T-helper 1 cell treated with Interleukin-12 subunit alpha and Interleukin-12 subunit beta and Interleukin-4 antibody, amounts not matched to agents 30 μg/mL and 1 μg/mL, for 36 hours (primary cell): ENCODE measurements at regions not wholly inside any gene's neighbourhood (a gene's known extent, or its start where the extent isn't known, plus 50 kb on each side); places are given as distances from the start of the nearest gene placed in this dataset.

Source experiments
- H3K27ac Mint-ChIP-seq: one replicate; pipeline ENCODE4 v1.8.0; 2021; ENCODE audit warnings: mild to moderate bottlenecking, mixed read lengths
- H3K27me3 Mint-ChIP-seq: one replicate; pipeline ENCODE4 v1.8.0; 2021; ENCODE audit warnings: low read depth, mixed read lengths
- H3K36me3 Mint-ChIP-seq: one replicate; pipeline ENCODE4 v1.8.0; 2021; ENCODE audit warnings: low read depth, mixed read lengths
- H3K4me1 Mint-ChIP-seq: one replicate; pipeline ENCODE4 v1.8.0; 2021; ENCODE audit warnings: low read depth, mixed read lengths
- H3K4me3 Mint-ChIP-seq: one replicate; pipeline ENCODE4 v1.8.0; 2021; ENCODE audit warnings: mild to moderate bottlenecking, moderate library complexity, mixed read lengths
- H3K9me3 Mint-ChIP-seq: one replicate; pipeline ENCODE4 v1.8.0; 2021; ENCODE audit warnings: mixed read lengths

DNA sequence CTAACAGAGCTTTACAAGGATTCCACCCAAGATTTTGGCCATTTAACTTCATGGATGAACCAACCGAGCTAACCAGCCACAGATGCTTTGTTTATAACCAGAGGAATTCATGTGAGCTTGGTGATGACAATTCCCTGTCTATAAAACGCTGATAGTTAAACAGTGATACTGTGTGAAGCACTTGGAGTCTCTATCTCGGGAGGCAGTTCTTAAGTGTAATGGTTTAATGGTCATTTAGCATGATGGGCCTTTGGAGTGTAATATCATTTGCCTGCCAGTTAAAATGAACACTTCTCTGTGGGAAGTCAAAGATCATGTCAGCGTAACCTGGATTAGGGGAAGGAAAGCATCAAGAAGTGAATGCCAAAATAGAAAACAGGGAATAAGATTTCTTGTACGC is 368.6 kb upstream of the THRB start:
- Mint-ChIP-seq H3K27ac (no peak overlapping the region), H3K36me3 (no peaks in the 10 kb centered on the region), H3K9me3 (peaks cover 4% of the 10 kb centered on the region), H3K4me3 (no peak overlapping the region), H3K27me3 (no peaks in the 10 kb centered on the region), H3K4me1 (no peaks in the 10 kb centered on the region)

DNA sequence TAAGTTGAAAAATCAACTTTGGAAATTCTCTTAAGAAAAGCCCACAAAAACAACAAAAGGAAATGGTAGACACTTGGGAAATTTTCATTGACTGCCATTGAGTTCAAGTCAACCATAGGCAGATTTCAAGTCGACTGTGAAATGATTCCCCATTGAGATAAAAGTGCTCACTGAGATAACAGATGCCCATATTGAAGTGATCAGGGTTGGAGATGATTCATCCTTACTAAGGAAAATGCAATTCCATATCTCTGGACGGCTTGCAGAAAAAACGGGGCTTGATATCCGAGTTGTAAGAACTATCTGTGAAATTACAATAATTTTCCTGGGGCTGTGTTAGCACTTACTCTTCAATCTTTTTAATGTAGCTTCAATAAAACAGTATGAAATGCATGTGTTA is 373.1 kb upstream of the THRB start:
- no peaks in the 10 kb centered on the region for H3K4me1 Mint-ChIP-seq

DNA sequence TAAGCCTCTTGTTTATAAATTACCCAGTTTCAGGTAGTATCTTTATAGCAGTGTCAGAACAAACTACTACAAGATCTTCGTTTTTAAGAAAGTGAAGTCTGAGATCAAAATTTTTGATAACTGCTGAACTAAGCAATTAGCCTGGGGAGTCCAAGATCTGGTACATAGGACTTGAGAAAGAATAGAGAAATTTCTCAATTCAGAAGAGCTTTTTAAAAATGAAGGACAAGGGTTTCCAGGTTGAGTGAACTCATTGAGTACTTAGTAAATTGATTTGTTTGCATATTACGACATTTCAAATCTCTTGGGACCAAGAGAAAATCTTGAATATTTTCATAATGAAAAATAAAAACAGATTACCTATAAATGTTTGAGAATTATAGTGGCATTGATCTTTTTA is 386.6 kb upstream of the THRB start:
- Mint-ChIP-seq H3K27me3 (no peaks in the 10 kb centered on the region), H3K9me3 (no peaks in the 10 kb centered on the region), H3K4me1 (no peaks in the 10 kb centered on the region), H3K4me3 (no peak overlapping the region), H3K36me3 (no peaks in the 10 kb centered on the region), H3K27ac (no peak overlapping the region)

More for the DNA sequence above, 373.1 kb upstream of the THRB start:
- H3K36me3 Mint-ChIP-seq: no peaks in the 10 kb centered on the region
- H3K4me3 Mint-ChIP-seq: no peak overlapping the region
- H3K27me3 Mint-ChIP-seq: no peaks in the 10 kb centered on the region
- no peak overlapping the region for H3K27ac Mint-ChIP-seq
- H3K9me3 Mint-ChIP-seq: peaks cover 4% of the 10 kb centered on the region

DNA sequence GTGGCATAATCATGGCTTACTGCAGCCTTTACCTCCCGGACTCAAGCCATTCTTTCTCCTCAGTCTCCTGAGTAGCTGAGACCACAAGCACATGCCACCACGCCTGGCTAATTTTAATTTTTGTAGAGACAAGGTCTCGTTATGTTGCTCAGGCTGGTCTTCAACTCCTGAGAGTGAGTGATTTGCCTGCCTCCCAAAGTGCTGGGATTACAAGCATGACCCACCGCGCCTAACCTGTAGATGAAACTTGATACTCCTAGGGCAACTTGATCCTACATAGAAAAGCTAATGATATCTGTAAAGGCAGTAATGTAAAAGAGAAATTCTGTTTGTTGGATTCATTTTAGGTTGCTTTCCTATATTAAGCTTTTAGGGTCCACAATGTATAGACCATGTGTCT is 391.9 kb upstream of the THRB start:
- Mint-ChIP-seq H3K4me1 (no peaks in the 10 kb centered on the region), H3K9me3 (no peaks in the 10 kb centered on the region), H3K27me3 (no peaks in the 10 kb centered on the region), H3K4me3 (no peak overlapping the region), H3K27ac (no peak overlapping the region), H3K36me3 (no peaks in the 10 kb centered on the region)

DNA sequence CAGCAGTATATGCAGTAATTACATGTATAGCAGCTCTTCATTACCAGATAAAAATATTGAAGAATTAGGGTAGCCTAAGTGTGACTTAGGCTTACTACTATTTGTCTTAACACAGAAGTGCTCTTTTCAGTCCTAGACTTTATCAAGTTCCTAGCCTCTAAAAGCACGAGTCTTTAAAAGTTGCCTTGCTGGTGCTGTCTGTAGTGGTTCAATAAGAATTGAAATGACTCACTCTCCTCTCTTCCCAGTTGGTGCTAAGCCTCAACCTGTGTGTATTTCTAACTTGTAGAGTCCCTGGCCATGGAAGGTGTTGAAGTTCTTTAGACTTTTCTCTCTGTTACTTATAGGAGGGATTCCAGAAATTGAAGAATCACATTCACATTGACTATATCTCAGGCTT is 395.4 kb upstream of the THRB start:
- no peak overlapping the region for H3K4me3 Mint-ChIP-seq
- H3K27ac Mint-ChIP-seq: no peak overlapping the region
- peaks cover 11% of the 10 kb centered on the region for H3K9me3 Mint-ChIP-seq
- H3K27me3 Mint-ChIP-seq: no peaks in the 10 kb centered on the region
- H3K36me3 Mint-ChIP-seq: no peaks in the 10 kb centered on the region
- no peaks in the 10 kb centered on the region for H3K4me1 Mint-ChIP-seq

DNA sequence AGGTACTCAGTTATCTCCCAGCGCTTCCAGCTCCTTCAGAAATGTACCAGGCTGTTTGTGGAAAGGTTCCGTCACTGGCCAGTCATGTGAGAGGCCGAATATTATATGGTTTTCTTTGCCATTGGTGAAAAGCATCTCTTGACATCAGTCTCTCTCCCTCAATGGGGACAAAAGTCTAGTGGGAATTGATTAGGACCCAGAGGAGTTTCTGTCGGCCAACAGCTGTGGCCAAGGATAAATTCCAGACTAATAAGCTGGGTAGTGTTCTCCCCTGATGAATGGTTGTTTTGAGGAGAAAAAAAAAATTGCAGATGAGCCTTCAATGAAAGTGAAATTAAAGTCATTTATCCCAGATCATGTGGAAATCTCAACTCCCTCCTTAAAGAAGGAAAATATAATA is 404.7 kb upstream of the THRB start:
- Mint-ChIP-seq H3K9me3 (peaks cover 14% of the 10 kb centered on the region), H3K27ac (no peak overlapping the region), H3K36me3 (no peaks in the 10 kb centered on the region), H3K27me3 (no peaks in the 10 kb centered on the region), H3K4me3 (no peak overlapping the region), H3K4me1 (no peaks in the 10 kb centered on the region)

DNA sequence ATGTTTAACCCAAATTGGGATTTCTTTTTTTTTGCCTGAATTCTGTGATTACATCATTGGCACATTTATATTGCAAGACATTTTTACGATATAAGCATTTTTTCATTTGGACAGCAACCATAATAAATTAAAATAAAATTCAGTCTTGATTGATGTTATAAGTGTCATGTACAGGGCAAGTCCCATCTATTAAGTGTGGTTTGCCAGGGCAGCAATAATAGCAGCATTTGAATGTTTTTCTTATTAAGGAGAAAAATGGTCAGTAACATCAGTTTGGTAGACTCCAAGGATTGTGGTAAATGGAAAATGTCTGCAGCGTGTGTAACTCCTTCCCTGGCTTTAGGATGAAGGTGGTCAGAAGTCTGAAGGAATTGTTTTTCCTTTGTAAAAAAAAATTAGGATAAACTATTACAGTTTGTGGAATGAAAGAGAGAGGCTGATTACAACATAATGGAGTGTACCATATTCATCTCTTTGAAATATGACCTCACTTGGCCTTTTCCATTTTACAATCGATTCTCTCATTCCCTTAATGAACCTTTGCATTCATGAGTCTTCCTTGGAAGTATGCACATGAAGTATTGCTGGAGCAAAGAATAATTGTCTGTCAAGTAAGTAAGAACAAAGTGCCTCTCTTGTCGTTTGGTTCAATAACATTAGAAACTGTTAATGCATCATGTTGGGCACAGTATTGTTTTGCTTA is 405.4 kb upstream of the THRB start:
- H3K4me3 Mint-ChIP-seq: no peak overlapping the region
- H3K9me3 Mint-ChIP-seq: peaks cover 10% of the 10 kb centered on the region
- H3K4me1 Mint-ChIP-seq: no peaks in the 10 kb centered on the region
- H3K27me3 Mint-ChIP-seq: no peaks in the 10 kb centered on the region
- H3K36me3 Mint-ChIP-seq: no peaks in the 10 kb centered on the region
- no peak overlapping the region for H3K27ac Mint-ChIP-seq

DNA sequence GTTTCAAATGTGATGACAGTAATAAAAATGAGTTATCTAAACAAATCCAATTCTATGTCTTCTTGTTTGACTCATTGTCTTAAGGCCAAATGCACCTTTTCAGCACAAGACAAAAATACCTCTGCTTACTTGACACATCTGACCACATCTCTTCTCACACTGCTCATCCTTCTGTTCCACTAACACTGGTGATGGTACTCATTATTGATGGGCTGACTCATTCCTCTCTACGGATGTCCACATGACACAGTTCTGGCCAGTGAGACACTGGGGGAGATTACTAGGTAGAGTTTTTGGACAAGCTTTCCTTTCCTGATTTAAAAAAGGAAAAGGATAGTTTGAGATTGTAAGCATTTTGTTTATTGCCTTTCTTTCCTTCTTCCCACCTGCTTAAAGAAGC is 410.6 kb upstream of the THRB start:
- no peak overlapping the region for H3K4me3 Mint-ChIP-seq
- H3K36me3 Mint-ChIP-seq: no peaks in the 10 kb centered on the region
- H3K9me3 Mint-ChIP-seq: peaks cover 14% of the 10 kb centered on the region
- H3K27me3 Mint-ChIP-seq: no peaks in the 10 kb centered on the region
- no peaks in the 10 kb centered on the region for H3K4me1 Mint-ChIP-seq
- H3K27ac Mint-ChIP-seq: no peak overlapping the region

DNA sequence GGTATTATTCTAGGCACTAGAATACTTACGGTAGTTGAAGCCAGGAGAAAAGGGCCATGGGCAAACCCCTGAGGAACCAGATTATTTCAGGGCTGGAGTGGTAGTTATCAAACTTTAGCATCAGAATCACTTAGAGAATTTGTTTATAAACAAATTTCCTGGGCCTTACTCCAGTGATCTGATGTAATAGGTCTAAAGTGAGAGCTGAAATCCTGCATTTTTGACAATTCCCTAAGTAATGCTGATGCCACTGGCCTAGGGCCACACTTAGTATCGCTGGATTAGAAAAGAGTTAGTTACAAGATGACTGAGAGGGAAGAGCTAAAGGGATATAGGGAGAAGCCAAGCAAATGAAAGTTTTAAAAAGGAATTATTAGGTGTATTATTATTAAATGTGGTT is 412.5 kb upstream of the THRB start:
- H3K27me3 Mint-ChIP-seq: no peaks in the 10 kb centered on the region
- no peaks in the 10 kb centered on the region for H3K4me1 Mint-ChIP-seq
- no peak overlapping the region for H3K4me3 Mint-ChIP-seq
- H3K36me3 Mint-ChIP-seq: no peaks in the 10 kb centered on the region
- H3K9me3 Mint-ChIP-seq: peaks cover 13% of the 10 kb centered on the region
- no peak overlapping the region for H3K27ac Mint-ChIP-seq

DNA sequence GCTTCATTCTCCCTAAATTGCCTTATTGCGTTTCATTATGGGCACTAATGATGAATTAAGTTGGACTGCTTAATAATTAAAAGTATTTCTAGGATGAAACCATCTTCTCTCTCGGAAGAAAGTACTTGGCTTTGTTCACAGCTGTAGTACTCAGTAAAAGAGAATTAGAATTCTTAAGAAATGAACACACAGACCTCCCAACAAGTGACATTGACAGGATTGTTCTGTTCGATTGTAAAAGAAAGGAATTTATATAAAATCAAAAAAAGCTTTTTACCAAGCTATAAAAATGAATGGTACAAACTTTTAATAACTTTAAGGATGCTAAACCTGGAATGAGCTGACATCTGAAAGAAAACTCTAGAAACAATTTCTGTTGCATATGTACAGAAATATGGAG is 416.4 kb upstream of the THRB start:
- H3K27me3 Mint-ChIP-seq: no peaks in the 10 kb centered on the region
- no peak overlapping the region for H3K27ac Mint-ChIP-seq
- no peaks in the 10 kb centered on the region for H3K36me3 Mint-ChIP-seq
- H3K4me3 Mint-ChIP-seq: no peak overlapping the region
- H3K4me1 Mint-ChIP-seq: no peaks in the 10 kb centered on the region
- H3K9me3 Mint-ChIP-seq: peaks cover 7% of the 10 kb centered on the region

DNA sequence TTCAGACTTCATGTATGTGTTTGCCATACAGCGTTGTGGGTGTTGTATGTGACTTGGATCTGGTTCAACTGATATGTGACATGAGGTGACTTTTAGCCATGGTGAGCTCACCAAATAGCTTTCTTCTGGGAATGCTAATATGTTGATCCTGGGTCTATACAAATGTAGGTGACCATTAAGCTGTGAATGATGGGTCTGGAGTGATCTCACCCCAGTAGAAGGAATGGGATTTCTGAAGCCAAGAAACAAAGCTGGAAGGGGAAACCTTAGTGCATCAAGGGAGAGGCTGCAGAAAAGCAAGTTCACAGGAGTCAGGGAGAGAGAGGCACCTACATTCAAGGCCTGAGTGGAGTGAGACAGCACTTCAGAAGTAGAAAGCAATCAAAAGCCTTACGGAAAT is 421.0 kb upstream of the THRB start:
- H3K4me3 Mint-ChIP-seq: no peak overlapping the region
- H3K9me3 Mint-ChIP-seq: peaks cover 4% of the 10 kb centered on the region
- no peaks in the 10 kb centered on the region for H3K27me3 Mint-ChIP-seq
- no peaks in the 10 kb centered on the region for H3K36me3 Mint-ChIP-seq
- H3K4me1 Mint-ChIP-seq: no peaks in the 10 kb centered on the region
- H3K27ac Mint-ChIP-seq: no peak overlapping the region

DNA sequence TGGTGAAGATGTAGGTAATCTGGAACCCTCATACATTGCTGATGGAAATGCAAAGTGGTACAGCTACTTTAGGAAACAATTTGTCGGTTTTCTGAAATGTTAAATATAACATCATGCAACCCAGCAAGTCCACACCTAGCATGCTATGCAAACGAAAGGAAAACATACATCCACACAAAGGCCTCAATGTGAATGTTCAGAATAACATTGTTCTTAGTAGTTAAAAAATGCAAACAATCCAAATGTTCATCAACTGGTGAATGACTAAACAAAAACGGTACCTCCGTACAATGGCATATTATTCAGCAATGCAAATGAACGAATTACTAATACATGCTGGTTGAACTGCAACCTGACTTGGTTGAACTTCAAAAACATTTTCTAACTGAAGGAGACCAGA is 423.3 kb upstream of the THRB start:
- Mint-ChIP-seq H3K4me3 (no peak overlapping the region), H3K9me3 (peaks cover 4% of the 10 kb centered on the region), H3K36me3 (no peaks in the 10 kb centered on the region), H3K27ac (no peak overlapping the region), H3K27me3 (no peaks in the 10 kb centered on the region), H3K4me1 (no peaks in the 10 kb centered on the region)

DNA sequence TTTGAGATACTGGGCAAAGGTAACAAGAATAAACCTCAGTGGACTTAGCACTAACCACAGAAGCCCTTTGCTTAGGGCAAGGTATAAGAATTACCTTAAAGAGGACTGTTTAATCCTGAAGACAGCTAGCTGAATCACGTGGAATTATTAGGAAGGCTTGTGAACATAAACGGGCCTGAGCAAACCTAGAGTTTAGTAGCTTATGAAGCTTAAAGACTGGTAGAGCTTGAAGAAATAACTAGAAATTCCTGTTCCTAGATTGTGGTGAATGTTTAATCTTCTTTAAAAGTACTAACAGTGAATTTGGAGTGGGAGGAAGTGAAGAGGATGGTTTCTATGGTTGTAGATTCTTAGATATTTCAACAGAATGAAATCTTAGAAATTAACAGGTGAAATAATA is 428.9 kb upstream of the THRB start:
- no peaks in the 10 kb centered on the region for H3K9me3 Mint-ChIP-seq
- H3K4me1 Mint-ChIP-seq: no peaks in the 10 kb centered on the region

DNA sequence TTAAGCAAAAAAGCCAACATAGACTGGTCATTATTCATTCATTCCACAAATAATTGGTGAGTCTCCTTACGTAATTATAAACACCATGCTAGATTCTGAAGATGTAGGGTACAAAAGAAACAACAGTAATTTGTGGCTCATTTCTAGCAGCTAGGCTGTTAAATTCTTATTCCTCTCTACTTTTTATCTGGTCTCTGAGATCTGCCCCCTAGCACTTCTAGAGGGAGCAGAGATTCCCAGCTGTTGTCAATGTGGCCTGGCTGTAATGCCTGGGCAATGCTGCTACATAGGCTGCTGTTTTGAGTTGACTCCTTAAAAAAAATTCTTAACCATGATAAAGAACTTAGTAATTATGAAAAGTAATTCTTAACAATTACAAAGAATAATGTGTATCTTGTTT is 434.9 kb upstream of the THRB start:
- Mint-ChIP-seq H3K36me3 (no peaks in the 10 kb centered on the region), H3K4me1 (no peaks in the 10 kb centered on the region), H3K9me3 (no peaks in the 10 kb centered on the region), H3K4me3 (no peak overlapping the region), H3K27me3 (no peaks in the 10 kb centered on the region), H3K27ac (no peak overlapping the region)

More for the DNA sequence above, 428.9 kb upstream of the THRB start:
- H3K36me3 Mint-ChIP-seq: no peaks in the 10 kb centered on the region
- H3K27me3 Mint-ChIP-seq: no peaks in the 10 kb centered on the region
- H3K27ac Mint-ChIP-seq: no peak overlapping the region
- H3K4me3 Mint-ChIP-seq: no peak overlapping the region

DNA sequence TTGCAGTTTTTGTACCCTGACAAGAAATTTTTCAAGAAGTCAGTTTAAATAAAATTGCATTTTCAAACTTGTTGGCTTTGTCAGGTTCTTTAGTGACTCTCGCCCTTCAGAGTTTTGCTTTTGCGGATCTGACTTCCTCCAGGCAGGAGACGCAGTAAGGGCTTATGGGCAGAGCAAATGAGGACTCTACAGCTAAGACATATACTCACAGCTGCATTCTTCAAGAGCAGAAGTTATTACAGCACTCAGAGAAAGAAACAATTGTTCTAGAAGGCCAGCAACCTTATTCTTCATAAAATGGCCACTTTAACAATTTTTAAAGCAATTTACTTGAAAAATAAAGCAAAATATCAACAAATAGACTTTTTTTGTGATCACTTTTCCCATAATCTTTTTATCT is 438.8 kb upstream of the THRB start:
- H3K36me3 Mint-ChIP-seq: no peaks in the 10 kb centered on the region
- no peaks in the 10 kb centered on the region for H3K4me1 Mint-ChIP-seq
- no peak overlapping the region for H3K27ac Mint-ChIP-seq
- no peaks in the 10 kb centered on the region for H3K9me3 Mint-ChIP-seq
- H3K27me3 Mint-ChIP-seq: no peaks in the 10 kb centered on the region
- no peak overlapping the region for H3K4me3 Mint-ChIP-seq

DNA sequence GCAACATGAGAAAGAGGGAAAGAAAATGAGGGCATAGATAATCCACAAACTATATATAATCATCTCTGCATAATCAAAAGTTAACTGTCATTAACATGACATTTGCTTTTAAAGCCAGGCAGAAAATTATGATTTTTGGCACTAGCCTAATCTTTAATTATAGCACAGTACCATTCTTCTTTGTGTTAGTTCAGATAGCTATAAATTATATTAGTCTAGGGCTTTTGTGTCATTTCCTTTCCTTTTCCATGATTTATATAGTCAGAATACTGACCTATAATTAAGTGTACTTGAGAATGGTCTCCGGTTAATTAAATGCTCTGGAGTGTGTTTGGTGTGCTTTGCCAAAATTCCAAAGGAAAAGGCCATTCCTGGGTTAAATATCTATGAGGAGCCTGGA is 441.9 kb upstream of the THRB start:
- H3K4me1 Mint-ChIP-seq: no peaks in the 10 kb centered on the region
- no peaks in the 10 kb centered on the region for H3K9me3 Mint-ChIP-seq
- H3K27ac Mint-ChIP-seq: no peak overlapping the region
- H3K36me3 Mint-ChIP-seq: no peaks in the 10 kb centered on the region
- H3K4me3 Mint-ChIP-seq: no peak overlapping the region
- no peaks in the 10 kb centered on the region for H3K27me3 Mint-ChIP-seq
